ENCODE measurements at regions not wholly inside any gene's neighbourhood (a gene's known extent, or its start where the extent isn't known, plus 50 kb on each side); places are given as distances from the start of the nearest gene placed in this dataset.

GRCh38 chr1:177343445-177343844 is 172.7 kb downstream of the BRINP2 start:
- DNase-seq (ENCODE audit: low read depth), result no peak

- no peak for DNase-seq (ENCODE audit: low read depth)
Observed at GRCh38 chr1:177341773-177342172, 171.0 kb downstream of the BRINP2 start.

- DNase-seq (ENCODE audit: low read depth), result no peak
Observed at GRCh38 chr1:177340601-177341067, 169.9 kb downstream of the BRINP2 start.

- DNase-seq (ENCODE audit: low read depth), result no peak
Observed at GRCh38 chr1:177338376-177338775, 167.6 kb downstream of the BRINP2 start.

GRCh38 chr1:177334903-177335302 is 164.1 kb downstream of the BRINP2 start:
- no peak for DNase-seq (ENCODE audit: low read depth)

GRCh38 chr1:177333936-177334595 is 163.3 kb downstream of the BRINP2 start:
- no peak for DNase-seq (ENCODE audit: low read depth)

Measured in forelimb muscle (tissue), 1 donor.